Urinary bladder (tissue), 3 donors: ENCODE measurements at regions not wholly inside any gene's neighbourhood (a gene's known extent, or its start where the extent isn't known, plus 50 kb on each side); places are given as distances from the start of the nearest gene placed in this dataset.
"Not testable (repeated sequence)": the region's sequence is repeated elsewhere in the genome, so short reads cannot be mapped to it uniquely, and the experiment has no call there.

Experiments used
- DNase-seq: peaks from one replicate; pipeline ENCODE4 v3.0.0-alpha.2; 2015; ENCODE audit errors: extremely low spot score
- H3K27ac ChIP-seq: one replicate; pipeline ENCODE4 v1.5.1; 2013; ENCODE audit warnings: low read depth, mild to moderate bottlenecking, moderate library complexity
- H3K36me3 ChIP-seq: one replicate; pipeline ENCODE4 v1.6.1; 2013; ENCODE audit warnings: mild to moderate bottlenecking, moderate library complexity; ENCODE audit not compliant: insufficient read depth
- H3K4me1 ChIP-seq: one replicate; pipeline ENCODE4 v1.6.1; 2013; ENCODE audit warnings: mild to moderate bottlenecking, moderate library complexity; ENCODE audit not compliant: insufficient read depth
- H3K4me3 ChIP-seq: one replicate; pipeline ENCODE4 v1.5.1; 2013; ENCODE audit warnings: low read depth, low read length
- WGBS: extraction: QIAGEN DNeasy Blood & Tissue Kit; methylation state at CpG from one replicate; pipeline ENCODE4 v1.1.7; 2013; 5-methylcytosine and 5-hydroxymethylcytosine counted together
- donor health status: healthy with polysubstance abuse.
- donor health status: healthy.

- WGBS = 91% methylated on average over 3 of the region's 3 CpGs
- Histone ChIP-seq H3K4me1 (no peaks in the 10 kb centered on the region), H3K4me3 (no peak overlapping the region), H3K27ac (no peak overlapping the region), H3K36me3 (no peaks in the 10 kb centered on the region)
- DNase-seq = no peak
Observed at GRCh38 chr4:159698336-159698735, 595.5 kb downstream of the RAPGEF2 start.

- no peak overlapping the region for H3K4me3 ChIP-seq
- no peaks in the 10 kb centered on the region for H3K4me1 ChIP-seq
- no peaks in the 10 kb centered on the region for H3K36me3 ChIP-seq
- DNase-seq = no peak
- no peak overlapping the region for H3K27ac ChIP-seq
- WGBS = 91% methylated on average over 2 of the region's 2 CpGs
Observed at GRCh38 chr4:159702200-159702599, 599.3 kb downstream of the RAPGEF2 start.

- H3K4me1 ChIP-seq = no peaks in the 10 kb centered on the region
- H3K27ac ChIP-seq = no peak overlapping the region
- H3K4me3 ChIP-seq = no peak overlapping the region
- no peak for DNase-seq
- no peaks in the 10 kb centered on the region for H3K36me3 ChIP-seq
Observed at GRCh38 chr4:159705334-159705733, 602.5 kb downstream of the RAPGEF2 start.

GRCh38 chr4:159706704-159707103 is 603.8 kb downstream of the RAPGEF2 start:
- no peak for DNase-seq
- H3K27ac ChIP-seq = no peak overlapping the region
- no peaks in the 10 kb centered on the region for H3K4me1 ChIP-seq
- no peak overlapping the region for H3K4me3 ChIP-seq
- H3K36me3 ChIP-seq = no peaks in the 10 kb centered on the region

- H3K36me3 ChIP-seq, H3K27ac ChIP-seq, H3K4me1 ChIP-seq, DNase-seq, H3K4me3 ChIP-seq: not testable (repeated sequence)
- WGBS = 92% methylated on average over 25 of the region's 25 CpGs
Observed at GRCh38 chr4:159715180-159715579, 612.3 kb downstream of the RAPGEF2 start.

- Histone ChIP-seq H3K27ac (no peak overlapping the region), H3K4me1 (no peaks in the 10 kb centered on the region), H3K4me3 (no peak overlapping the region), H3K36me3 (no peaks in the 10 kb centered on the region)
- no peak for DNase-seq
Observed at GRCh38 chr4:159719531-159719930, 616.7 kb downstream of the RAPGEF2 start.

- no peak overlapping the region for H3K4me3 ChIP-seq
- H3K36me3 ChIP-seq = no peaks in the 10 kb centered on the region
- DNase-seq = no peak
- H3K4me1 ChIP-seq = no peaks in the 10 kb centered on the region
- no peak overlapping the region for H3K27ac ChIP-seq
- 88% methylated on average over 16 of the region's 16 CpGs for WGBS
Observed at GRCh38 chr4:159722052-159722451, 619.2 kb downstream of the RAPGEF2 start.

GRCh38 chr4:159722918-159723317 is 620.0 kb downstream of the RAPGEF2 start:
- Histone ChIP-seq H3K36me3 (no peaks in the 10 kb centered on the region), H3K4me3 (no peak overlapping the region), H3K4me1 (no peaks in the 10 kb centered on the region), H3K27ac (no peak overlapping the region)
- 65% methylated on average over 4 of the region's 4 CpGs for WGBS
- no peak for DNase-seq

- no peak overlapping the region for H3K4me3 ChIP-seq
- H3K27ac ChIP-seq = no peak overlapping the region
Observed at GRCh38 chr4:159723341-159724048, 620.6 kb downstream of the RAPGEF2 start.

GRCh38 chr4:159725571-159725970 is 622.7 kb downstream of the RAPGEF2 start:
- Histone ChIP-seq H3K4me3 (no peak overlapping the region), H3K36me3 (no peaks in the 10 kb centered on the region), H3K27ac (no peak overlapping the region), H3K4me1 (no peaks in the 10 kb centered on the region)
- no peak for DNase-seq
- WGBS = 97% methylated on average over 1 of the region's 1 CpG

More at GRCh38 chr4:159723341-159724048, 620.6 kb downstream of the RAPGEF2 start:
- H3K36me3 ChIP-seq = no peaks in the 10 kb centered on the region
- 64% methylated on average over 8 of the region's 8 CpGs for WGBS
- no peaks in the 10 kb centered on the region for H3K4me1 ChIP-seq
- no peak for DNase-seq

GRCh38 chr4:159735281-159736207 is 632.7 kb downstream of the RAPGEF2 start:
- 78% methylated on average over 6 of the region's 6 CpGs for WGBS
- no peak for DNase-seq
- no peak overlapping the region for H3K27ac ChIP-seq
- H3K4me3 ChIP-seq = no peak overlapping the region
- no peaks in the 10 kb centered on the region for H3K4me1 ChIP-seq
- no peaks in the 10 kb centered on the region for H3K36me3 ChIP-seq

GRCh38 chr4:159736411-159736810 is 633.5 kb downstream of the RAPGEF2 start:
- Histone ChIP-seq H3K36me3 (no peaks in the 10 kb centered on the region), H3K27ac (no peak overlapping the region), H3K4me1 (no peaks in the 10 kb centered on the region), H3K4me3 (no peak overlapping the region)
- DNase-seq = no peak
- WGBS = 70% methylated on average over 7 of the region's 7 CpGs

- Histone ChIP-seq H3K4me3 (no peak overlapping the region), H3K4me1 (no peaks in the 10 kb centered on the region), H3K27ac (no peak overlapping the region), H3K36me3 (no peaks in the 10 kb centered on the region)
- 35% methylated on average over 2 of the region's 2 CpGs for WGBS
- DNase-seq = no peak
Observed at GRCh38 chr4:159743971-159744370, 641.1 kb downstream of the RAPGEF2 start.

- H3K4me1 ChIP-seq = no peaks in the 10 kb centered on the region
- H3K27ac ChIP-seq = no peak overlapping the region
- DNase-seq = no peak
- H3K4me3 ChIP-seq = no peak overlapping the region
- H3K36me3 ChIP-seq = no peaks in the 10 kb centered on the region
- 93% methylated on average over 3 of the region's 3 CpGs for WGBS
Observed at GRCh38 chr4:159747983-159748382, 645.1 kb downstream of the RAPGEF2 start.
